Right lobe of liver (tissue), 6 donors: ENCODE measurements at regions not wholly inside any gene's neighbourhood (a gene's known extent, or its start where the extent isn't known, plus 50 kb on each side); places are given as distances from the start of the nearest gene placed in this dataset.
"Not testable (repeated sequence)": the region's sequence is repeated elsewhere in the genome, so short reads cannot be mapped to it uniquely, and the experiment has no call there.

ENCODE experiments used
- ATAC-seq, 4 donors: fragments of 200-7000 bp; cut with Tn5 transposase; one replicate each; pipeline ENCODE4 v1.9.1; 2020; ENCODE audit warnings: mild to moderate bottlenecking in 4 of 4, moderate library complexity in 4 of 4
- DNase-seq, 3 donors: peaks; one replicate each; pipeline ENCODE4 v3.0.0-alpha.2; 2020
- H3K27ac ChIP-seq, 3 donors: fragments of 200-600 bp; one replicate each; pipeline ENCODE4 v1.8.0; 2022
- H3K27me3 ChIP-seq, 2 donors: fragments of 200-600 bp; one replicate each; pipeline ENCODE4 v1.8.0; 2022
- H3K36me3 ChIP-seq, 4 donors: fragments of 200-600 bp; sonication (generic) in 1 of 4; one replicate each; pipeline versions ENCODE4 v1.5.1 to v1.8.0; 2017 to 2022; ENCODE audit warnings: control low read depth in 1 of 4
- H3K4me1 ChIP-seq, 4 donors: fragments of 200-600 bp; sonication (generic) in 1 of 4; one replicate each; pipeline versions ENCODE4 v1.5.1 to v1.8.0; 2017 to 2022; ENCODE audit warnings: control low read depth in 1 of 4
- H3K4me3 ChIP-seq, 3 donors: fragments of 200-600 bp; one replicate each; pipeline ENCODE4 v1.8.0; 2022
- H3K9me3 ChIP-seq, 4 donors: fragments of 200-600 bp; sonication (generic) in 1 of 4; one replicate each; pipeline versions ENCODE4 v1.5.1 to v1.8.0; 2017 to 2022; ENCODE audit warnings: control low read depth in 1 of 4
- WGBS: methylation state at CpG from one replicate; pipeline ENCODE4 v1.1.6; 2018; ENCODE audit warnings: low coverage, low lambda C conversion rate; ENCODE audit not compliant: insufficient coverage; ENCODE audit errors: missing lambda C conversion rate; 5-methylcytosine and 5-hydroxymethylcytosine counted together
- intact Hi-C, 2 donors: fragments of 100-400 bp; cut with DNase I; formaldehyde crosslinking; loops; one replicate each; pipeline versions ENCODE4 v1.11.2 to v1.14.1; 2022
- donor health status: DM: no; HTN: yes; CAD: no.
- donor health status: DM: no; HTN: no; CAD: no.
- donor health status: DM: no; HTN: no; CAD: no.
- donor health status: DM: no; HTN: yes; CAD: no.
- donor health status: DM: no; HTN: yes; CAD: no.

DNA sequence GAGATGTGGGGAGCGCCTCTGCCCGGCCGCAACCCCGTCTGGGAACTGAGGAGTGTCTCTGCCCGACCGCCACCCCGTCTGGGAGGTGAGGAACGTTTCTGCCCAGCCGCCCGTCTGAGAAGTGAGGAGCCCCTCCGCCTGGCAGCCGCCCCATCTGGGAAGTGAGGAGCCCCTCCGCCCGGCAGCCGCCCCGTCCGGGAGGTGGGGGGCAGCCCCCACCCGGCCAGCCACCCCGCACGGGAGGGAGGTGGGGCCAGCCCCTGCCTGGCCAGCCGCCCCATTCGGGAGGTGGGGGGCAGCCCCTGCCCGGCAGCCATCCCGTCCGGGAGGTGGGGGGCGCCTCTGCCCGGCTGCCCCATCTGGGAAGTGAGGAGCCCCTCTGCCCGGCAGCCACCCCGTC, 137.7 kb downstream of the KBTBD2 start:
- DNase-seq, H3K36me3 ChIP-seq, intact Hi-C loops, H3K27me3 ChIP-seq, H3K4me1 ChIP-seq, H3K9me3 ChIP-seq, H3K4me3 ChIP-seq, H3K27ac ChIP-seq, ATAC-seq: not testable (repeated sequence)
- WGBS, result 91% methylated on average over 23 of the region's 29 CpGs

DNA sequence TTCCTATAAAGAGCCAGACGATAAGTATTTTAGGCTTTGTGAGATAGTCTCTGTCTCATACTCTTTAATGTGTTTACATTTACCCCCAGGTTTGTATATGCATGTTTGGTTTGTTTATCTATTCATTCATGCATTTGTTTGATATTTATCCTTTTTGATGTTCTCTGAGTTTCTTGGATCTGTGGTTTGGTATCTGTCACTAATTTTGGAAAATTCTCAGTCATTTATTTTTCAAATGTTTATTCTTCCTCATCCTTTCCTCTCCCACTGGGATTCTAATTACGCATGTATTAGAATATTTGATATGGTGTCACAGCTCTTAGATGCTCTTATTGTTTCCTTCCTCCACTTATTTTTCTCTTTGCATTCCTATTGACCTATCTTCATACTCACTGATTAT, 143.2 kb downstream of the KBTBD2 start:
- WGBS, result 81% methylated on average over 2 of the region's 2 CpGs
- intact Hi-C loops, H3K4me1 ChIP-seq: not testable (repeated sequence)

DNA sequence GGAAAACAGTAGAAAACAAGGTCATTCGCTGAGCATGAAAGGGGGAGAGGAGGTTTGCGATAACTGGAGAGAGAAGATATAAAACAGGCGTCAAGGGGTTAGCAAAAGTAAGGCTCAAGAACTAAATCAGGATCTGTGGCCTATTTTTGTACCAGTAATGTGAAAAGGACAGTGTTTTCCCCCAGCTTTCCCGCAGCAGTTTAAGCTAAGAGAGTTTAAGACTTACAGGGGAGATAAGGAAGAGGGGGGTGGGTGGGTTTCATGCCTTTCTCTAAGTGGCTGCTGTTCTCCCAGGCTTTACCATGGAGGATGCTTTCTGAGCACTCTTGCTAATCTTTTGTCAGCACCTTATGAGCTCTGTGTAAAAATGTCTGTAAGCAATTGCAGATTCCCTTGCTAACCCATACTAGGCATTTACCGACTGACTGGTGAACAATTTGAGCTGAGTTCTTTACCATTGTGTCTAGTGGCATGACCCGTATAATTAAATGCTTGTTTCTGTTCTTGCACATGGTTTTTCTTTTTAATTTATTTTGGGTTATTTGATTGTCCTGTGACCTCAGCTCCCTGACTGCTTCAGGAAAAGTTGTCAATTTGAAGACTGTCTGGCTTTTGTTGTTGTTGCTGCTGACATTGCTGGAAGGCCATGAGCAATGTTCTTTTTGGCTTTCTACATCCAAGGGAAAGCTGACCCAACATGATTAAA, 144.0 kb downstream of the KBTBD2 start:
- ATAC-seq, DNase-seq: not testable (repeated sequence)
- WGBS, result 83% methylated on average over 6 of the region's 6 CpGs

More for the DNA sequence above, 143.2 kb downstream of the KBTBD2 start:
- ATAC-seq, H3K4me3 ChIP-seq, H3K27ac ChIP-seq, H3K27me3 ChIP-seq, H3K36me3 ChIP-seq, DNase-seq, H3K9me3 ChIP-seq: not testable (repeated sequence)

DNA sequence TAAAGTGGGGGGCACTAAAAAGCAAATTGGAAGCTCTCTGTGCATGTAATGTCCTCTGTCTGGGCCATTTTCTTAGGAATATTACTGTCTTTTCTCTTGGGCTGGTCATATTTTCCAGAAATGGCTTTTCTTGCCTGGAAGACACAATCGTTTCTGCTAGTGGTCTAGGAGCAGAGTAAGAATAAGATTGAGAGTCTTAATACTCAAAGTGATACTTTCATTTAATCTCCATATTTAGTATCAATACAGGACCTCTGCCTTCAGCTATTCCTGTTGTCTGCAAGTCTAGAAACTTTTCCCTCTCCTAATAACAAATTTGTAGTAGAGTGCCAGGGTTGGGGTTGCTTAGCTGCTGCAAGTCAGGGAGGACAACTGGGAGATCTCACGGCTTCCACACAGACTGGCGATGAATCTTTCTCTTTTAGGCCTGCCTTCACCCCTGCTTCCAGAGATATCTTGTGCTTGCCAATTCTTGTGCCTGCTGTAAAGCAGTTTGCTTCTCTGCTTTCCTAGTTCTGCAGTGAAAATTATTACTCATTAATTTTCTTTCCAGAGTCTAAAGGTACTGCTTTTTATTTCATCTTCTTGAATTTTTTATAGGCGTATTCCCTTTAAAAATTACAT, 149.6 kb downstream of the KBTBD2 start:
- intact Hi-C loops, H3K27ac ChIP-seq, H3K36me3 ChIP-seq, ATAC-seq, H3K4me3 ChIP-seq, H3K9me3 ChIP-seq, DNase-seq, H3K4me1 ChIP-seq, H3K27me3 ChIP-seq: not testable (repeated sequence)
- WGBS, result 91% methylated on average over 4 of the region's 4 CpGs

More for the DNA sequence above, 144.0 kb downstream of the KBTBD2 start:
- H3K4me1 ChIP-seq, H3K27me3 ChIP-seq, H3K9me3 ChIP-seq, H3K36me3 ChIP-seq, H3K4me3 ChIP-seq, H3K27ac ChIP-seq, intact Hi-C loops: not testable (repeated sequence)

DNA sequence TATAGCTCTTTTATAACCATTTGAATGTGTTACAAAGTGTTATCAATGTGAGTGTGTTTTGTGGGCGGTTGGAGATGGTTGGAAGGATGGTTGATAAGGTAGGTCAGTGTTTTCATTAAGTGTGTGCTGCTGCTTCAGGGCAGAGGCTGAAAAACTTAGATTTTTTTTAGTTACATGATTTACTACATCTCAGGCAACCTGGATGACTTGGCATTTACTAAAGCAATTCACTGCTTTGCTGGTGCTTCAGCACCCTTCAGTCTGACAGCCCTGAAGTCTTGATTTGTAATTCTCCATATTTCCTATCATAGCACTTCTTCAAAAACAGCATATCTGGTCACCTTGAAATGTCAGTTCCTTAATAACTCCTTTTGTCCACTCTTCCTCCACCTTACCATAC, 151.8 kb downstream of the KBTBD2 start:
- intact Hi-C loops, H3K27ac ChIP-seq, ATAC-seq, H3K27me3 ChIP-seq, H3K4me3 ChIP-seq, DNase-seq, H3K4me1 ChIP-seq, H3K9me3 ChIP-seq, H3K36me3 ChIP-seq: not testable (repeated sequence)
- 88% methylated on average over 1 of the region's 1 CpG for WGBS

DNA sequence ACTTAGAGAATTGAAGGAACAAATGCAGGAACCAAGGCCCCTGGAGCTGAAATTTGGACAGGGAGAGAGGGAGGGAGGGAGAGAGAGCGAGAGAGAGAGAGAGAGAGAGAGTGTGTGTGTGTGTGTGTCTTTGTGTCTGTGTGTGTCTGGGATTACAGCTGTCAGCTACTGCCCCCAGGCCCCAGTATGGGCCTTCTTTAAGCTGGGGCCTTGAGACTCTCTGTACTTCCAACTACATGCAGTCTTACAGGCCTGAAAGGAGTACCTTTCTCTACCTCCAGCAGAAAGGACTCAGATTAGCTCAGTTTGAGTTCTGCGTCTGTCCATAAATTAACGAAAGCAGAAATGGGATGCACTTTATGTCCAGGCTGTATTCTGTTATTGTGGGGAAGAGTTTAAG, 153.2 kb downstream of the KBTBD2 start:
- H3K27me3 ChIP-seq, H3K9me3 ChIP-seq, ATAC-seq, H3K4me1 ChIP-seq, H3K27ac ChIP-seq, H3K4me3 ChIP-seq, intact Hi-C loops, DNase-seq, H3K36me3 ChIP-seq: not testable (repeated sequence)
- 100% methylated on average over 1 of the region's 3 CpGs for WGBS

DNA sequence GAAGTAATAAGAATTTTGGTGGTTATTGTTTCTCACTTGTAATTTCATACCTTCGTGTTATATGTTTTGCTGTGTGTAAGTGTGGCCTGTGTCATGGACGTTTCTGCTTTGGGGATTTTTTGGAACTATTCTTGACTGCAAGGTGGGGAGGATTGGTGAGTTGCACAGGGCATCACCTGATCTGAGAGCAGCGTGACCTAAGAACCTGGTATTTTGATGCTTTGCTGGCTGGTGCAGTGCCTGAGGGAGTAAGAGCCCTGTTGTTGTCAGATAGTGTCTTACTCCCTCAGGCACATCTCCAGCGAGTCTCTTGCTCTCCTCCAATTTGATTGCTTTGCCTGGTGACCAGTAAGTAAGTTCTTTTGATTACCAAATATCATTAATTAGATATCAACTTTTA, 158.8 kb downstream of the KBTBD2 start:
- H3K36me3 ChIP-seq, H3K27ac ChIP-seq, H3K4me1 ChIP-seq, H3K27me3 ChIP-seq, H3K9me3 ChIP-seq, DNase-seq, intact Hi-C loops, ATAC-seq, H3K4me3 ChIP-seq: not testable (repeated sequence)
- 89% methylated on average over 4 of the region's 4 CpGs for WGBS

DNA sequence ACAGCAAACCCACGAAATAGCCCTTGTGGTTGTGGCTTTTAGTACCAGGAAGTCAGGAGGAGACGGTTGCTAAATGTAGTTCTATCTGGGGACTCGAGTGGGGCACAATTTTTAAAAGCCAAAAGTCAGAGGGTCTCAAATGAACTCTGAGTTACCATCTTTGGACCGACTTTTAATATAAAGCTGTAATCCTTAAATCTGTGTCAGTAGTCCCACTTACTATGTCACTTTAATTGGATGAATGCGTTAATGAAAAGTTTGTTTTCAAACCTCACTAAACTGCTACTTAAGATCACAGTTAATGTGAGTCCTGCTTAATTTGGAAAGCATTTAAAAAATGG, 162.3 kb downstream of the KBTBD2 start:
- H3K36me3 ChIP-seq, DNase-seq, intact Hi-C loops, H3K27ac ChIP-seq, H3K27me3 ChIP-seq, ATAC-seq, H3K9me3 ChIP-seq: not testable (repeated sequence)
- H3K4me1 ChIP-seq, result peaks cover 0 to 12% (median 0%) of the 10 kb centered on the region in 4 donors
- peak overlapping the region in 1 of 3 donors; percentile 79 for H3K4me3 ChIP-seq
- WGBS, result 15% methylated on average over 5 of the region's 5 CpGs

DNA sequence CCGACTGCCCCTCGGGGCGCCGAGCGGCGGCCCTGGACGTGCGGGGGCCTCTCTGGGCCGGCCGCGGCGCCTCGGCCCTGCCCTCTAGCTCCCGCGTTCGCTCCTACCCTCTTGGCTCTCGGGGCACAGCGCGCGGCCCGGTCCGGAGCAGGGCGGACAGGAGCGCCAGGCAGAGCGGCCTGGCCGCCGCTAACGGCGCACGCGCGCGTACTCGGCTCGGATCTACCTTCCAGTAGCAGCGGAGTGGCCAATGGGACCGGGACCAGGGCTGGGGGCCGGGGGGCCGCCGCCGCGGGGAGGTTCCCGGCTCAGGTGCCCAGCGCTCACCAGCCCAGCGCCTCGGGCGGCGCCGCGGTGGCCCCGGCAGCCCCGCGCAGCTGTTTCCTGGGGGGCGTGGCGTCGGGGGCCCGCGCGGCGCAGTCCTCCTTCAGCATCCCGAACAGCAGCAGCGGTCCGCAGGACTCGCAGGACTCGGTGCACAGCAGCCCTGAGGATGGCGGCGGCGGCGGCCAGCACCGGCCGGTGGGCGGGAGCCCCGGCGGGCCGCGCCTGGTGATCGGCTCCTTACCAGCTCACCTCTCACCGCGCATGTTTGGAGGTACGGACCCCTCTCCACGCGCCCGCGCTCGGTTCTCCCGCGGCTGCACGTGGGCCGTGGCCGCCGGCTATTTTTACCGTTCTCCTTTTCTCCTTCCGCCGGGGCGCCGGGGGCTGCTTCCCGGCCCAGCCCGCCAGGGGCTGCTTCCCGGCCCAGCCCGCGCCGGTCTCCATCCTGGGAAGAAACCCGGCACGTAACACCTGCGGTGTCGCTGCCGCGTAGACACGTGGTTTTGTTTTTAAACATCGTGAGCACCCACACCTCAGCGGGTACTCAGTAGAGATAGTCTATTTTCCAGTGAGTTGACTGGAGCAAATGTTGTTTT, 162.9 kb downstream of the KBTBD2 start:
- H3K36me3 ChIP-seq, H3K9me3 ChIP-seq, intact Hi-C loops, H3K27me3 ChIP-seq: not testable (repeated sequence)
- WGBS, result 0% methylated on average over 16 of the region's 111 CpGs
- Histone ChIP-seq H3K4me1 (peaks cover 0 to 12% (median 0%) of the 10 kb centered on the region in 4 donors), H3K27ac (peak overlapping the region; percentile 78 to 87 (median 80)), H3K4me3 (peak overlapping the region; percentile 75 to 81 (median 79))
- ATAC-seq (peak; percentile 79 to 90 (median 87)), DNase-seq (peak; percentile 69 to 79 (median 72))

DNA sequence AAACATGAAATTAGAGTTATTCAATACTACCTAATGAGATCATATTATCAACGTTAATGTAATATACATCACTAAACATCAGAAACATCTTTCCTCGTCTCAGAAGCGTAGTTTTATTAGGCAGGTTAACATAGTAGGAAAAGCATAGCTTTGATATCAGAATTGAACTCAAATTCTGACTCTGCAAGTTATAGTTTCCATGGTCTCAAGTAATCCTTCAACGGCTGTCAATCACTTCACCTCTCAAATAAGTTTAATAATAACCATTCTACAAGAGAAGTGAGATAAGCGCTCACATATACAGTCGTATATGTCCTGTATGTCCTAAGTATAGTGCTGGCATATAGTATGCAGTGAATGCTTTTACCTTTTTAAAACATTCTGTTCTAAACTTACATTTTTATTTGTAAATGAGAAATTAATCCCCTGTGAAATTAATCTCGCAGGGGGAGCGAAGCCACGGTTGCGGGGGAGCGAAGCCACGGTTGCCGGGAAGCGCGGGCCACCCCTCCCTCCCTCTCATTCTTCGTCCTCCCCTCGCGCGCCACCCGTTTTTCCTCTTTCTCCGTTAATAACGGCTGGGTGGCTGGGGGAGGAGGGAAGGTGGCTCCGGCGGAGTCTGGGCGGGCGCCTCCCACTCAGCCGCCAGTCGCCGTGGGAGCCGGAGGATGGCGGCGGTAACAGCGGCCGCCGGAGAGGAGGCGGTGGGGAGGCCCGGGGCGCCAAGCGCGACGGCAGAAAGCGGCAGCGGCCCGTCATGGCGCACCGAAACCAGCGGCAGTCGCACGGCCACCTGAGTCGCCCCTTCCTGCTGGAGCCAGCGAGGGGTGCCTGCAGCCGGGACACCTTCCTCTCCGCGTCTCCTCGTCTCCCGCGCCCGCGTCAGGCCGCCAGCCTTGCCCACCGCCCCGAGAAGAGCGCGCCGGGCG, 163.8 kb downstream of the KBTBD2 start:
- peak overlapping the region; percentile 75 to 81 (median 79) for H3K4me3 ChIP-seq
- ATAC-seq, result peak; percentile 82 to 91 (median 86)
- H3K9me3 ChIP-seq, H3K27me3 ChIP-seq, H3K36me3 ChIP-seq, intact Hi-C loops: not testable (repeated sequence)
- peak overlapping the region; percentile 78 to 87 (median 80) for H3K27ac ChIP-seq
- peaks cover 0 to 12% (median 0%) of the 10 kb centered on the region in 4 donors for H3K4me1 ChIP-seq
- peak; percentile 60 to 68 (median 63) for DNase-seq
- 3% methylated on average over 20 of the region's 66 CpGs for WGBS
